ENCODE measurements at regions not wholly inside any gene's neighbourhood (a gene's known extent, or its start where the extent isn't known, plus 50 kb on each side); places are given as distances from the start of the nearest gene placed in this dataset.

- no peak for TF ChIP-seq CTCF (IDR thresholded peaks at IDR 0.05)
- TF ChIP-seq POLR2A (IDR thresholded peaks at IDR 0.05): no peak
These were observed 157.3 kb upstream of the LPP start for GRCh38 chr3:187996609-187997008.

Measured in Peyer's patch (tissue), 4 donors.